ENCODE measurements at regions not wholly inside any gene's neighbourhood (a gene's known extent, or its start where the extent isn't known, plus 50 kb on each side); places are given as distances from the start of the nearest gene placed in this dataset.

DNA sequence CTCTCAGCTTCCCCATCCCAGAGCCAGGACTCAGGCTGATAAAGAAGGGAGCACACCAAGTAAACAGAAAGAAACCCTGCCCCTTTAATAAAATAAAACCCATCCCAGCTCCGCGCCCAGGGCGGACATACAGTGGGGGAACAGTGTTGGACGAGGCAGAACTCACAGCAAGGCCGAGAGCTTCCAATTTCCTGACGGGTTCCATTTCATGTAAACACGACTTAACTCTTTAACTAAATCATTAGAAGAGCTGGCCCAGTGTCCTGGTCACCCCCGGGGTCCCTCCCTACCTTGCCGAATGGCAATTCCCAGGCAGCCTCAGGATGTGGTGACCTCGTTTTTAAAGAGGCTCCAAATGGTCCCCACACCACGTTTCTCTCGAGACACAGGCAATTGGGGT, 340.7 kb downstream of the FOXL1 start:
- DNase-seq (ENCODE audit: extremely low spot score in 2 of 2) = no peak
- H3K36me3 ChIP-seq = no peaks in the 10 kb centered on the region
- intact Hi-C loops (cut with DNase I) = no loop called here
- H3K27me3 ChIP-seq = no peaks in the 10 kb centered on the region
- H3K27ac ChIP-seq = no peak overlapping the region
- H3K4me1 ChIP-seq = no peaks in the 10 kb centered on the region
- no peak for TF ChIP-seq POLR2AphosphoS5 (IDR thresholded peaks at IDR 0.05; ENCODE audit: insufficient read depth in 1 of 2, low read depth in 1 of 2)
- TF ChIP-seq CTCF (IDR thresholded peaks at IDR 0.05) = no peak
- TF ChIP-seq POLR2A (IDR thresholded peaks at IDR 0.05) = no peak
- no peak overlapping the region for H3K4me3 ChIP-seq
- H3K9me3 ChIP-seq = no peaks in the 10 kb centered on the region

- no peak for TF ChIP-seq POLR2A (IDR thresholded peaks at IDR 0.05)
- Histone ChIP-seq H3K27ac (no peak overlapping the region), H3K27me3 (no peaks in the 10 kb centered on the region), H3K4me3 (no peak overlapping the region), H3K4me1 (no peaks in the 10 kb centered on the region), H3K36me3 (no peaks in the 10 kb centered on the region), H3K9me3 (no peaks in the 10 kb centered on the region)
- intact Hi-C loops (cut with DNase I) = no loop called here
- no peak for DNase-seq (ENCODE audit: extremely low spot score in 2 of 2)
These were observed 341.4 kb downstream of the FOXL1 start for GRCh38 chr16:86919578-86920305.

DNA sequence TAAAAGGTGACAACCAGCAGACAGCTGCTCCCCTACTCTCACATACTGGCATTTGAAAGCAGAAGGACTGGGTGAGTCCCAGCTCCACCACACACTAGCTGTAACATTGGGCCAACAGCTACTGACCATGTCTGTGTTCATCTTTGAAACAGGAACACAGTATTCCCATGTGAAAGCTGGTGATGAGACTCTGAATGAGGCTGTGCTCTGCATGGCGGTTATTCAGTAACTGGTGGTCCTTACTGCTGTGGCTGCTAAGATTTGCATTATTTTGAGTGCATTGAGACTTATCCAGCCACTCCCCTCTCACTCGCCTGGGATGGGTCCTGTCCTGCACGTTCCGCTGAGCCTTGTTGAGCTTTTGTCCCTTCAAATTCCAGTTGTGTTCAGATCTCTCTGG, 342.9 kb downstream of the FOXL1 start:
- Histone ChIP-seq H3K27ac (no peak overlapping the region), H3K27me3 (no peaks in the 10 kb centered on the region), H3K4me3 (no peak overlapping the region), H3K4me1 (no peaks in the 10 kb centered on the region), H3K9me3 (no peaks in the 10 kb centered on the region), H3K36me3 (no peaks in the 10 kb centered on the region)
- DNase-seq (ENCODE audit: extremely low spot score in 2 of 2) = no peak
- intact Hi-C loops (cut with DNase I) = no loop called here
- TF ChIP-seq CTCF (IDR thresholded peaks at IDR 0.05) (no peak), POLR2A (IDR thresholded peaks at IDR 0.05) (no peak), POLR2AphosphoS5 (IDR thresholded peaks at IDR 0.05; ENCODE audit: insufficient read depth in 1 of 2, low read depth in 1 of 2) (no peak)

GRCh38 chr16:86922311-86922710, 344.0 kb downstream of the FOXL1 start:
- Histone ChIP-seq H3K4me1 (no peaks in the 10 kb centered on the region), H3K9me3 (no peaks in the 10 kb centered on the region), H3K27ac (no peak overlapping the region), H3K36me3 (no peaks in the 10 kb centered on the region), H3K27me3 (no peaks in the 10 kb centered on the region), H3K4me3 (no peak overlapping the region)
- no peak for TF ChIP-seq POLR2AphosphoS5 (IDR thresholded peaks at IDR 0.05; ENCODE audit: insufficient read depth in 1 of 2, low read depth in 1 of 2)
- no peak for TF ChIP-seq CTCF (IDR thresholded peaks at IDR 0.05)
- no peak for TF ChIP-seq POLR2A (IDR thresholded peaks at IDR 0.05)
- intact Hi-C loops (cut with DNase I) = no loop called here
- no peak for DNase-seq (ENCODE audit: extremely low spot score in 2 of 2)

GRCh38 chr16:86923656-86924055, 345.3 kb downstream of the FOXL1 start:
- no peaks in the 10 kb centered on the region for H3K36me3 ChIP-seq
- no peaks in the 10 kb centered on the region for H3K9me3 ChIP-seq
- H3K4me1 ChIP-seq = no peaks in the 10 kb centered on the region
- H3K27ac ChIP-seq = no peak overlapping the region
- no peak overlapping the region for H3K4me3 ChIP-seq
- H3K27me3 ChIP-seq = no peaks in the 10 kb centered on the region
- TF ChIP-seq POLR2AphosphoS5 (IDR thresholded peaks at IDR 0.05; ENCODE audit: insufficient read depth in 1 of 2, low read depth in 1 of 2) = no peak
- TF ChIP-seq POLR2A (IDR thresholded peaks at IDR 0.05) = no peak
- TF ChIP-seq CTCF (IDR thresholded peaks at IDR 0.05) = no peak
- intact Hi-C loops (cut with DNase I) = no loop called here
- DNase-seq (ENCODE audit: extremely low spot score in 2 of 2) = no peak

Data from vagina (tissue), 2 donors.